ENCODE measurements at regions not wholly inside any gene's neighbourhood (a gene's known extent, or its start where the extent isn't known, plus 50 kb on each side); places are given as distances from the start of the nearest gene placed in this dataset.
"Not testable (repeated sequence)": the region's sequence is repeated elsewhere in the genome, so short reads cannot be mapped to it uniquely, and the experiment has no call there.

- DNase-seq, result no peak
Measured at GRCh38 chr20:50435397-50436051, 74.7 kb upstream of the PTPN1 start.

DNA sequence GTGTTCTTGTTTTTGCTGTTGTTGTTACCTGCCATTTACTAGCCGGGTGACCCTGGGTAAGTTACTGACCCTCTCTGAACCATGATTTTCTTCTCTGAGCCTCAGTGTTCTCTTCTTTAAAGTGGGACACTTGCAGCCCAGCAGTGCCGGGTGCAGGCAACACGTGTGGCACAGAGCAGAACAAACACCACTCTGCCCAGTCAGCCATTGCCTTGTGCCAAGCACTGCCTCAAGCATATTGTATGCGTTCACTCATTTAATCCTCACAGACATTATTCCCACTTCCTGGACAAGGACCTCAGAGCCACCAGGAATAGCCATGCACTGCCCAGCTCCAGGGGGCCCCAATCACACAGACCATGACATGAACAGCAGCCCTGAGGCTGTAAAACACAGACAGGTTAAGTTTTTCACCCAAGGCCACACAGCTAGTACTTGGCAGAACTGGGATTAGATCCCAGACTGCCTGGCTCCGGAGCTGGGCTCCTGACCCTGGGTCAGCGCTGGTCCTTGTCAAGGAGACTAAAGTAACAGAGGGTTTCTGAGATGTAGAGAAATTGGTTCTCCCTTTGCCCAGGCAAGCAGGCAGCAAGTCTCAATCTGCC is 74.0 kb upstream of the PTPN1 start:
- no peak for DNase-seq

- no peak for DNase-seq
Measured at GRCh38 chr20:50436696-50437095, 73.5 kb upstream of the PTPN1 start.

DNA sequence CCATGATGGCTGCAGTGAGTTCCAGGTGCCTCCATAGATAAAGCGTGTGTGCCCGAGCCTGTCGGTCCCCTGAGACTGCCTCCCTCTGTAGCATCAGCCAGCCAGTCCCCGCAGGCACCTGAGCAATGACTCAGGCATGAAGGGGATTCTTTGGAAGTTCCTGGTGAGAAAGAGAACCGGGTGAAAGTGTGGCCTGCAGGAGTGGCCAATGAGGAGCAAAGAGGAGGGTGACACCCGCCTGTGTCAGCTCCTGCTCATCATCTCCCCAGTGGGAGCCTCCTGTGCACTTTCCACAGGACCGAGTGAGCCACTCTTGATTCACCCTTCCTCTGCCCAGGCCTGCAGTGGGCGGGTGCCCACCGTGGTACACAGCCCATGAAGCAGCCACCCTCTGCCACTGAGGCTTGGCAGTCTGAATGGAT is 71.2 kb upstream of the PTPN1 start:
- peak in 1 of 2 donors; percentile 14 for DNase-seq

DNA sequence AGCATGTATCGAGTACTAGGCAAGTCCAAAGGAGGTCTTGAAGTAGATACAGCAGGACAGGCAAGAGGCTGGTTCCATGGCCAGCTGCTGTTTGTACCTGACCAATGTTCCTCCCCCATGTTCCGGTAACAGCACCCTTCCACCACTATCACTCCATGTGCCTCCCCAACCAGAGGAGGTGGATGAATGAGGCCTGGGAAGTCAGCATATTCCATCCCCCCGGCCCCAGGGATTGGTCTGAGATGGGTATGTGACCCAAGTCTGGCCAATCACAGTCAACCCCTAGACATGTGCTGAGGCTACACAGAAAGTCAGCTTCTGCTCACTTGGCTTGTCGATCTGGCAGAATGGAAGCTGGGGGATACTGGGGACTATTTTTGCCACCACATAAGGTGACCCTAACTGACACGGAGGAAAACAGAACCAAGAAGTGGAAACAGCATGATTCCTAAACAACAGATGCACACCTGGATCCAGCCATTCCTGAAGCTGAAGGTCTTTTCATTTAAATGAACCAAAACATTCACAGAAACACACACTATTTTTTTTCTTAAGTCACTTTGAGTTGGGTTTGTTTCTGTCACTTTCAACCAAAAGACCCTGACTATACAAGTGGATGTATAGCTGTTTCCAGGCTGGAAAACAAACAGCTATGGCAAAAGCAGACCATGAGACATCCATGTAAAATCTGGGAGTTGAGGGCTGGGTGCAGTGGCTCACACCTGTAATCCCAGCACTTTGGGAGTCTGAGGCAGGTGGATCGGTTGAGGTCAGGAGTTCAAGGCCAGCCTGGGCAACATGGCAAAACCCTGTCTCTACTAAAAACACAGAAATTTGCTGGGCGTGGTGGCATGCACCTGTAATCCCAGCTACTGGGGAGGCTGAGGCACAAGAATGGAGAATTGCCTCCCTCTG is 70.4 kb upstream of the PTPN1 start:
- no peak for DNase-seq

DNA sequence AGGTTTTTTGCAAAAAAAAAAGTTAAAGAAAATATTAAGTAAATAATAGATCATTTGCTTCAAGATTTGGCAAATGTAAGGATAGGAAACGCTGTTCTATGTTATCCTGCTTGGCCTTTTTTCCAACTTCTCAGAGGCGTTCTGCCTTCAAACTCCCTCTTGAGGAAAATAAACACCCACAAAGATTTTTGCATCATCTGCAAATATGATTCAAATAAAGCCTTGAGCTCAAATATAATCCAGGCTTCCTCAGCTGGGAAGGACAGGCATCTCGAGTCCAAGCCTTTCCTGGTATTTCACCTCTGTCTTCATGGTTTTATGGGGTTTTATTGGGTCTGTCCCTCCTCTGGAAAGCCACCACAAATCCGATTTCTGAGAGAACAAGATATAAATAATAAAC is 67.7 kb upstream of the PTPN1 start:
- no peak for DNase-seq

DNA sequence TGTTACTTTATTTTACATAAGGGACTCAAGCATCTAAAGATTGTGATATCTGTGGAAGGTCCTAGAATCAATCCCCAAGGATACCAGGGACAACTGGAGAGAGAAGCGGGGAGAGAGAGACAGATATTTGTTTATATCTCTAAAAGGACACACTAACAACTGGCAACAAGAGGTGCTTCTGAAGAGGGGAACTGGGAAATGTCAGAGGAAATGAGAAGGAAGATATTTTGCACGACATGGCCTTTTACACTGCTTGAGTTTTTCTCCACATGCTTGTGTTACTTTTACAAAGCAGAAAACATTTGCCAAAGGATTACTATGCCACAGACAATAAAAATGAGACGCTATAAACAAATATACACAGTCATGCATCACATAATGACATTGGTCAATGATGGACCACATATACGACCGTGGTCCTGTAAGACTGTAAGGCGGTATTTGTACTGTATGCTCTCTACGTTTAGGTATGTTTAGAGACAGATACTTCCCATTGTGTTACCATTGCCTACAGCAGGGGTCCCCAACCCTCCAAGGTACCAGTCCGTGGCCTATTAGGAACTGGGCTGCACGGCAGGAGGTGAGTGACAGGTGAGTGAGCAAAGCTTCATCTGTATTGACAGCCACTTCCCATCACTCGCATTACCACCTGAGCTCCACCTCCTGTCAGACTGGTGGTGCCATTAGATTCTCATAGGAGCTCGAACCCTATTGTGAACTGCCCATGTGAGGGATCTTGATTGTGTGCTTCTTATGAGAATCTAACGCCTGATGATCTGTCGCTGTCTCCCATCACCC is 64.6 kb upstream of the PTPN1 start:
- DNase-seq, result no peak

GRCh38 chr20:50446351-50447101 is 63.7 kb upstream of the PTPN1 start:
- peak in 1 of 2 donors; percentile 32 for DNase-seq

- no peak for DNase-seq
Measured at GRCh38 chr20:50447102-50447804, 62.9 kb upstream of the PTPN1 start.

- DNase-seq, result no peak
Measured at GRCh38 chr20:50447817-50448216, 62.4 kb upstream of the PTPN1 start.

DNA sequence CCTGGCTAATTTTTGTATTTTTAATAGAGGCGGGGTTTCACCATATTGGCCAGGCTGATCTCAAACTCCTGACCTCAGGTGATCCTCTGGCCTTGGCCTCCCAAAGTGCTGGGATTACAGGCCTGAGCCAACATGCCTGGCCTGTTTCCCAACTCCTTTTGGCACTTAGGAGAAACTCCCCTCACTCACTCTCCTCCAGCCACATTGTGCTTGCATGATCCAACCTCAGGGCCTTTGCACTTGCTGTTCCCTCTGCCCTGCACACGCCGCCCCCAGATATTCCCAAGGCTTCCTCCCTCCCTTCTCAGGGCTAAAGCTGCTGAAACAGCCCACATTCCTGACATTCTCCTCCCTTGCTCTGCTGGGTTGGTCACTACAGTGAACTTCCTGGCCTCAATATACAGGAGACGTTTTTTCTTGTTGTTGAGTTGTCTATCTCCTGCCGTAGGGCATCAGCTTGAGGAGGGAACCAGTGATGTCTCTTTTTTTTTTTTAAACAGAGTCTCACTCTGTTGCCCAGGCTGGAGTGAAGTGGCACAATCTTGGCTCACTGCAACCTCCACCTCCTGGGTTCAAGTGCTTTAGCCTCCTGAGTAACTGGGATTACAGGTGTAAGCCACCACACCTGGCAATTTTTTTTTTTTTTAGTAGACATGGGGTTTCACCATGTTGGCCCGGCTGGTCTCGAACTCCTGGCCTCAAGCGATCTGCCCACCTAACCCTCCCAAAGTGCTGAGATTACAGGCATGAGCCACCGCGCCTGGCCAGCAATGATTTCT is 61.4 kb upstream of the PTPN1 start:
- DNase-seq, result not testable (repeated sequence)

GRCh38 chr20:50449738-50450492 is 60.3 kb upstream of the PTPN1 start:
- no peak for DNase-seq

DNA sequence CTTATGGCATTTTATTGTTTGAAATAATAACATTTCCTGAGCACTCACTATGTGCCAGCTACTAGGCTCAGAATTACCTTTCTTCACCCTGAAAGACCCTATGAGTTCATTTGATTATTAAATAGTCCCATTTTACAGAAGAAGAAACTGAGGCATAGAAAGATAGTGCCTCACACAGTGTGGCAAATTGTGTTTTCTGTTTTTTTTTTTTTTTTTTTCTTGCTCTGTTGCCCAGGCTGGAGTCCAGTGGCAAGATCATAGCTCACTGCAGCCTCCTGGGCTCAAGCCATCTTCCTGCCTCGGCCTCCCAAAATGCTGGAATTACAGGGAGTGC is 59.7 kb upstream of the PTPN1 start:
- no peak for DNase-seq

DNA sequence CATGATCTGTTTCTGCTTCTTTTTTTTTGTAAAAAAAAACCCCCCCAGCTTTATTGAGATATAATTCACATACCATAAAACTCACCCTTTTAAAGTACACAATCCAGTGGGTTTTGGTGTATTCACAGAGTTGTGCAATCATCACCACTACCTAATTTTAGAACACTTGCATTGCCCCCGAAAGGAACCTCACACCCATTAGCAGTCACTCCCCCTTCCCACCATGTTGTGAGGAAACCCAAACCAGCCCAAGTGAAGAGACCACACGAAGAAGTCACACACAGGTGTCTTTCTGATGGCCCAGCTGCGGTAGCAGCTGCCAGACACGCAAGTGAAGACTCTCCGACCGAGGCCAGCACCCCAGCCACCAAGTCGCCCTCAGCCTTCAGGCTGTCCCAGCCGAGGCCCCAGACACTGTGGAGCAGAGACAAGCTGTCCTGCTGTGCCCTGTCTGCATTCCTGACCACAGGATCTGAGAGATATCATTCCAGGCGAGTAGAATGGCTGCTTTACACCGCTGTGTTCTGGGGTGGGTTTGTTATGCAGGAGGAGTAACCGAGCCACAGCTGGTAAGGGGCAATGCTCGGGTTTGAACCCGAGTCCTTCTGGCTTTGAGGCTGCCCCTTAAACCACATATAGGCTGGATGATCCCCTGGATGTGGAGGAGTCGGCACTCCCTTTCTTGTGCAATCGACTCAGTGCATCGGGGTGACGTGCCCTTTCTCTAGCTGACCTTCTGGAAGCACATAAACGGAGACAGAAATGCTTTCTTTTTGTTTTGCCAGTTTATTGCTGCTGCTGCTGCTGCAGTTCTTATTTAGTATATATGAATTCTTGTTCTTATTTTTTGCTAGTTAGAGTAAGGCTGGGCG is 59.1 kb upstream of the PTPN1 start:
- peak; percentile 27 to 38 for DNase-seq

GRCh38 chr20:50451792-50452425 is 58.3 kb upstream of the PTPN1 start:
- not testable (repeated sequence) for DNase-seq

DNA sequence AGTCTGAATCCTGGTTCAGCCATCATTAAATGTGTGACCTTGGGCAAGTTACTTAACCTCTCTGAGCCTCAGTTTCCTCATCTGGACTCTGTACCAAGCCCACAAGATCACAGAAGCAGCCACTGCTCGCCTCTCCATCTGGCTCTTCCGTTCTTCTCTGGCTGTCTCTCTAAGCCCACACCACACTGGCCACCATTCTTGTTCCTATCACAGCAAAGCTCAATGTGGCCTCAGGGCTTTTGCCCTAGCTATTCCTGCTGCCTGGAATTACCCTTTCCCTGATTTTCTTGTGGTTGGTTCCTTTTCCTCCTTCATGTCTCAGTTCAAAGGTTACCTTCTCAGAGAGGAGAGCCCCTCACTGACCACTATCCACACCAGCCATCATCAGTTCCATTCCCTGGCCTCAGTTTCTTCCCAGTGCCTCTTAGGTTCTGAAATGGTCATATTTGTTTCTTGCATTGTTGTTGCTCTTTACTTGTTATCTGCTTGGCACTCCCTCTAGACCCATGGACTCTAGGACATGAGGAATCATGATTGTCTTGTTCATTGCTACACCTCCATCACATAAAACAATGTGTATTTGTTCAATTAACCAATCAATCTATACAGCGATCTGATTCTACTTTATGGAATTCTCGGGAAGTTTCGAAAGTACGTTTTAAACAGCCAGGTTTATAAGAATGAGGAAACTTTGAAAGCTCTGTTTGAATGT is 56.5 kb upstream of the PTPN1 start:
- no peak for DNase-seq

DNA sequence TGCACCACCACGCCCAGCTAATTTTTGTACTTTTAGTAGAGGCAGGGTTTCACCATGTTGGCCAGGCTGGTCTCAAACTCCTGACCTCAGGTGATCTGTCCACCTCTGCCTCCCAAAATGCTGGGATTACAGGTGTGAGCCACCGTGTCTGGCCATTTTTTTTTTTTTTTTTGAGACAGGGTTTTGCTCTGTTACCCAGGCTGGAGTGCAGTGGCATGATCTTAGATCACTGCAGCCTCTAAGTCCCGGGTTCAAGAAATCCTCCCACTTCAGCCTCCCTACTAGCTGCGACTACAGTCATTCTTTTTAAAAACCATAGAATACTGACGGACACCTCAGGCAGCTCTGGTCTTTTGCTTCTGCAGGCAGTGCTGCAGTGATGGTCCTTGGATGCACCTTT is 54.9 kb upstream of the PTPN1 start:
- DNase-seq, result not testable (repeated sequence)

Data from CD4-positive, alpha-beta T cell treated with Interleukin-4 for 1 hour (primary cell).